HepG2 (cell line): ENCODE measurements at regions not wholly inside any gene's neighbourhood (a gene's known extent, or its start where the extent isn't known, plus 50 kb on each side); places are given as distances from the start of the nearest gene placed in this dataset.

ENCODE experiments used
- ATAC-seq: fragments of 200-7000 bp; cut with Tn5 transposase; 3 replicates; pipeline ENCODE4 v1.9.1; 2020; ENCODE audit warnings: mild to moderate bottlenecking, moderate library complexity
- BruUV-seq: library from RNA; stranded (reverse); fragments of 400-500 nt; replicated peaks from 2 replicates; lab custom pipeline; 2021; lab: Mats Ljungman, UMichigan
- CTCF ChIA-PET: fragments of 300-600 bp; formaldehyde crosslinking; extraction: SDS; loops from one replicate; lab custom pipeline; 2021; ENCODE audit warnings: low total read pairs, inconsistent platforms, low intra/inter-chr PET ratio; lab: Yijun Ruan, JAX
- POLR2A ChIA-PET: fragments of 350-600 bp; sonication (Branson Sonifier 250); formaldehyde crosslinking; loops from one replicate; lab custom pipeline; 2020; ENCODE audit warnings: antibody characterized with exemption, inconsistent platforms; lab: Yijun Ruan, JAX
- DNase-seq: peaks from one replicate; pipeline ENCODE4 v3.0.0-alpha.2; 2015; ENCODE audit warnings: low spot score
- FAIRE-seq: peaks from 3 replicates; lab custom pipeline; 2011; peaks lifted over from hg19 to GRCh38; lab: Jason Lieb, UNC
- H2AFZ ChIP-seq: one replicate; pipeline ENCODE4 v1.6.1; 2011; ENCODE audit warnings: low read length, inconsistent platforms
- H3K27ac ChIP-seq: fragments of 300-600 bp; 3 replicates; pipeline ENCODE4 v1.8.0; 2011; ENCODE audit warnings: mixed run types, mild to moderate bottlenecking, mixed read lengths, low read length, inconsistent platforms; ENCODE audit not compliant: insufficient read depth; ENCODE audit errors: extremely low read length
- H3K27me3 ChIP-seq, 2 experiments: fragments of 200-600 bp in 1 of 2; 2 replicates in 1 of 2; 3 replicates in 1 of 2; pipeline versions ENCODE4 v1.6.0 to v1.8.0; 2011; ENCODE audit warnings: low read length in 2 of 2, mild to moderate bottlenecking in 2 of 2, moderate library complexity in 2 of 2, inconsistent platforms in 1 of 2; ENCODE audit not compliant: insufficient read depth in 2 of 2, control insufficient read depth in 1 of 2
- H3K36me3 ChIP-seq, 2 experiments: fragments of 200-600 bp in 1 of 2; replicated peaks in 1 of 2; 2 replicates in 1 of 2; 3 replicates in 1 of 2; pipeline versions ENCODE4 v1.5.1 to v1.8.0; 2011; ENCODE audit warnings: low read length in 2 of 2, inconsistent platforms in 1 of 2; ENCODE audit not compliant: insufficient read depth in 2 of 2, control insufficient read depth in 1 of 2
- H3K4me1 ChIP-seq: 2 replicates; pipeline ENCODE4 v1.5.1; 2012; ENCODE audit warnings: low read length, inconsistent platforms; ENCODE audit not compliant: insufficient read depth
- H3K4me2 ChIP-seq: 2 replicates; pipeline ENCODE4 v1.6.0; 2011; ENCODE audit warnings: low read depth, low read length, inconsistent platforms
- H3K4me3 ChIP-seq, 3 experiments: fragments of 200-600 bp in 1 of 3; sonication (generic), shearing (Covaris generic) in 1 of 3; replicated peaks in 1 of 3; 2 replicates each; pipeline ENCODE4 v1.5.1; 2011 to 2016; ENCODE audit warnings: low read length in 3 of 3, inconsistent platforms in 2 of 3, low read depth in 2 of 3, mild to moderate bottlenecking in 2 of 3, control low read depth in 1 of 3, mixed read lengths in 1 of 3; ENCODE audit not compliant: insufficient read depth in 1 of 3
- H3K79me2 ChIP-seq: one replicate; pipeline ENCODE4 v1.6.1; 2011; ENCODE audit warnings: low read length, inconsistent platforms; ENCODE audit not compliant: insufficient read depth
- H3K9ac ChIP-seq: 2 replicates; pipeline ENCODE4 v1.6.0; 2011; ENCODE audit warnings: mild to moderate bottlenecking, low read depth, low read length, inconsistent platforms; ENCODE audit not compliant: insufficient read depth
- H3K9me3 ChIP-seq: 2 replicates; pipeline ENCODE4 v1.5.1; 2012; ENCODE audit warnings: mild to moderate bottlenecking, low read length
- H4K20me1 ChIP-seq: 2 replicates; pipeline ENCODE4 v1.6.0; 2011; ENCODE audit warnings: inconsistent platforms, mild to moderate bottlenecking, low read length, moderate library complexity; ENCODE audit not compliant: insufficient read depth
- GABPA ChIP-seq, 2 experiments: IDR thresholded peaks; 2 replicates each; pipeline ENCODE4 v1.6.1; 2011 to 2016; ENCODE audit warnings: low read depth in 2 of 2, low read length in 1 of 2, missing biosample characterization in 1 of 2, missing genetic modification characterization in 1 of 2
- MBNL3 ChIP-seq: fragments of 250-450 bp; sonication (Bioruptor Pico); conservative IDR thresholded peaks from 2 replicates; pipeline ENCODE4 v1.8.0; 2022; ENCODE audit warnings: mild to moderate bottlenecking, inconsistent platforms
- PITX1 ChIP-seq: sonication (generic); formaldehyde crosslinking; IDR thresholded peaks from 2 replicates; pipeline ENCODE4 v1.5.1; 2020; ENCODE audit warnings: mild to moderate bottlenecking, missing genetic modification reagents
- RFX5 ChIP-seq: IDR thresholded peaks from 2 replicates; pipeline ENCODE4 v1.6.1; 2011; ENCODE audit warnings: low read depth, low read length, improper control_type of control experiment
- SIX1 ChIP-seq: sonication (generic); formaldehyde crosslinking; IDR thresholded peaks from 2 replicates; pipeline ENCODE4 v1.4.0; 2020; ENCODE audit warnings: missing genetic modification reagents, borderline replicate concordance
- ZNF550 ChIP-seq: sonication (generic); formaldehyde crosslinking; IDR thresholded peaks from 2 replicates; pipeline ENCODE4 v1.4.0; 2020; ENCODE audit warnings: mild to moderate bottlenecking, missing genetic modification reagents, borderline replicate concordance
- ZNF746 ChIP-seq: sonication (generic); formaldehyde crosslinking; IDR thresholded peaks from 2 replicates; pipeline ENCODE4 v1.8.0; 2022; ENCODE audit warnings: mild to moderate bottlenecking, missing genetic modification reagents
- ZSCAN22 ChIP-seq: sonication (generic); formaldehyde crosslinking; IDR thresholded peaks from 2 replicates; pipeline ENCODE4 v1.4.0; 2020; ENCODE audit warnings: mild to moderate bottlenecking, missing genetic modification reagents
- WGBS: methylation state at CpG from one replicate; pipeline ENCODE4 v1.1.6; 2017; ENCODE audit warnings: low lambda C conversion rate; 5-methylcytosine and 5-hydroxymethylcytosine counted together
- in situ Hi-C: cut with HindIII; loops from 2 replicates; pipeline ENCODE4 v1.10.0; 2017; ENCODE audit warnings: low pct_unique_long_range_greater_than_20kb; ENCODE audit not compliant: extremely low pct_ligation_motif_present
- intact Hi-C: fragments of 100-400 bp; cut with micrococcal nuclease; formaldehyde crosslinking; loops from one replicate; pipeline ENCODE4 v1.10.0; 2022; ENCODE audit not compliant: unreplicated experiment
- TF ChIP-seq, protein P1 (sequence below): IDR thresholded peaks from 2 replicates; pipeline ENCODE4 v1.6.1; 2016; ENCODE audit warnings: missing biosample characterization, missing genetic modification reagents, low read depth
- TF ChIP-seq, protein P2 (sequence below): IDR thresholded peaks from 2 replicates; pipeline ENCODE4 v1.6.1; 2012; ENCODE audit warnings: inconsistent platforms

- no TSS peak for BruUV-seq
- TF ChIP-seq PITX1, result no peak
- no peak for TF ChIP-seq ZNF550 (CRISPR knock-in tag)
- TF ChIP-seq, protein P1, sequence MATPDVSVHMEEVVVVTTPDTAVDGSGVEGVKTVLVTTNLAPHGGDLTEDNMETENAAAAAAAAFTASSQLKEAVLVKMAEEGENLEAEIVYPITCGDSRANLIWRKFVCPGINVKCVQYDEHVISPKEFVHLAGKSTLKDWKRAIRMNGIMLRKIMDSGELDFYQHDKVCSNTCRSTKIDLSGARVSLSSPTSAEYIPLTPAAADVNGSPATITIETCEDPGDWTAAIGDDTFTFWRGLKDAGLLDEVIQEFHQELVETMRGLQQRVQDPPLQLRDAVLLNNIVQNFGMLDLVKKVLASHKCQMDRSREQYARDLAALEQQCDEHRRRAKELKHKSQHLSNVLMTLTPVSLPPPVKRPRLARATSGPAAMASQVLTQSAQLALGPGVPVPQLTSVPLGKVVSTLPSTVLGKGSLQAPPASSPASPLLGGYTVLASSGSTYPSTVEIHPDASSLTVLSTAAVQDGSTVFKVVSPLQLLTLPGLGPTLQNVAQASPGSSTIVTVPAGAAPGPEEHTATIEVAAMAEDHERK (CRISPR knock-in tag), result no peak
- TF ChIP-seq, protein P2, sequence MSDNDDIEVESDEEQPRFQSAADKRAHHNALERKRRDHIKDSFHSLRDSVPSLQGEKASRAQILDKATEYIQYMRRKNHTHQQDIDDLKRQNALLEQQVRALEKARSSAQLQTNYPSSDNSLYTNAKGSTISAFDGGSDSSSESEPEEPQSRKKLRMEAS, result no peak
- TF ChIP-seq ZSCAN22 (CRISPR knock-in tag), result no peak
- no peak for TF ChIP-seq GABPA (IDR thresholded peaks at IDR 0.05; ENCODE audit: low read depth, low read length)
- TF ChIP-seq GABPA (CRISPR knock-in tag; IDR thresholded peaks at IDR 0.05; ENCODE audit: low read depth), result no peak
- TF ChIP-seq SIX1, result no peak
- no peak for TF ChIP-seq MBNL3 (CRISPR knock-in tag)
- TF ChIP-seq RFX5, result no peak
- TF ChIP-seq ZNF746 (CRISPR knock-in tag), result no peak
- intact Hi-C loops (no loop called here), in situ Hi-C loops (no loop called here)
- Histone ChIP-seq H3K4me1 (no peaks in the 10 kb centered on the region), H3K27me3 (no peaks in the 10 kb centered on the region), H4K20me1 (no peaks in the 10 kb centered on the region), H2AFZ (no peak overlapping the region), H3K4me2 (no peak overlapping the region), H3K9ac (no peak overlapping the region), H3K36me3 (no peaks in the 10 kb centered on the region), H3K79me2 (no peaks in the 10 kb centered on the region), H3K4me3 (no peak overlapping the region), H3K27ac (no peak overlapping the region), H3K9me3 (no peaks in the 10 kb centered on the region)
- CTCF ChIA-PET, result no interaction called here
- ATAC-seq (no peak), DNase-seq (no peak), FAIRE-seq (no peak)
- POLR2A ChIA-PET, result no interaction called here
- 0% methylated on average over 2 of the region's 2 CpGs for WGBS
Measured at GRCh38 chr1:187568067-187568466, 739.3 kb downstream of the PLA2G4A start.
